ENCODE measurements at regions not wholly inside any gene's neighbourhood (a gene's known extent, or its start where the extent isn't known, plus 50 kb on each side); places are given as distances from the start of the nearest gene placed in this dataset.
"Not testable (repeated sequence)": the region's sequence is repeated elsewhere in the genome, so short reads cannot be mapped to it uniquely, and the experiment has no call there.

- WGBS, 2 donors, result 88 to 91% methylated on average over 1 of the region's 1 CpG
- TF ChIP-seq, protein P1, sequence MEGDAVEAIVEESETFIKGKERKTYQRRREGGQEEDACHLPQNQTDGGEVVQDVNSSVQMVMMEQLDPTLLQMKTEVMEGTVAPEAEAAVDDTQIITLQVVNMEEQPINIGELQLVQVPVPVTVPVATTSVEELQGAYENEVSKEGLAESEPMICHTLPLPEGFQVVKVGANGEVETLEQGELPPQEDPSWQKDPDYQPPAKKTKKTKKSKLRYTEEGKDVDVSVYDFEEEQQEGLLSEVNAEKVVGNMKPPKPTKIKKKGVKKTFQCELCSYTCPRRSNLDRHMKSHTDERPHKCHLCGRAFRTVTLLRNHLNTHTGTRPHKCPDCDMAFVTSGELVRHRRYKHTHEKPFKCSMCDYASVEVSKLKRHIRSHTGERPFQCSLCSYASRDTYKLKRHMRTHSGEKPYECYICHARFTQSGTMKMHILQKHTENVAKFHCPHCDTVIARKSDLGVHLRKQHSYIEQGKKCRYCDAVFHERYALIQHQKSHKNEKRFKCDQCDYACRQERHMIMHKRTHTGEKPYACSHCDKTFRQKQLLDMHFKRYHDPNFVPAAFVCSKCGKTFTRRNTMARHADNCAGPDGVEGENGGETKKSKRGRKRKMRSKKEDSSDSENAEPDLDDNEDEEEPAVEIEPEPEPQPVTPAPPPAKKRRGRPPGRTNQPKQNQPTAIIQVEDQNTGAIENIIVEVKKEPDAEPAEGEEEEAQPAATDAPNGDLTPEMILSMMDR (IDR thresholded peaks at IDR 0.05), result no peak
- no peak for TF ChIP-seq POLR2A (IDR thresholded peaks at IDR 0.05)
- no peak for TF ChIP-seq EP300 (IDR thresholded peaks at IDR 0.05)
- no peak for TF ChIP-seq POLR2AphosphoS5 (IDR thresholded peaks at IDR 0.05)
- Histone ChIP-seq H3K4me3 (no peak overlapping the region), H3K4me1 (no peaks in the 10 kb centered on the region), H3K27ac (no peak overlapping the region), H3K36me3 (no peaks in the 10 kb centered on the region), H3K9me3 (no peaks in the 10 kb centered on the region), H3K27me3 (no peaks in the 10 kb centered on the region)
- DNase-seq (no peak), ATAC-seq (ENCODE audit: low FRiP score in 2 of 2) (no peak)
These were observed 94.6 kb upstream of the MEGF10 start for GRCh38 chr5:127196042-127196441.

DNA sequence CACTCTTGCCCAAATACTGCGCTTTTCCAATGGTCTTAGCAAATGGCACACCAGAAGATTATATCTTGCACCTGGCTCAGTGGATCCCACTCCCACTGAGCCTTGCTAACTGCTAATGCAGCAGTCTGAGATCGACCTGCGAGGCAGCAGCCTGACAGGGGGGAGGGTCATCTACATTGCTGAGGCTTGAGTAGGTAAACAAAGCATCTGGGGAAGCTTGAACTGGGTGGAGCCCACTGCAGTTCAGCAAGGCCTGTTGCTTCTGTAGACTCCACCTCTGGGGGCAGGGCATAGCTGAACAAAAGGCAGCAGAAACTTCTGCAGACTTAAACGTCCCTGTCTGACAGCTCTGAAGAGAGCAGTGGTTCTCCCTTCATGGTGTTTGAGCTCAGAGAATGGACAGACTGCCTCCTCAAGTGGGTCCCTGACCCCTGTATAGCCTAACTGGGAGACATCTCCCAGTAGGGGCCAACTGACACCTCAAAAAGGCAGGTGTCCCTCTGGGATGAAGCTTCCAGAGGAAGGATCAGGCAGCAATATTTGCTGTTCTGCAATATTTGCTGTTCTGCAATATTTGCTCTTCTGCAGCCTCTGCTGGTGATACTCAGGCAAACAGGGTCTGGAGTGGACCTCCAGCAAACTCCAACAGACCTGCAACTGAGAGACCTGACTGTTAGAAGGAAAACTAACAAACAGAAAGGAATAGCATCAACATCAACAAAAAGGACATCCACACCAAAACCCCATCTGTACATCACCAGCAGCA is 93.0 kb upstream of the MEGF10 start:
- H3K27ac ChIP-seq; H3K36me3 ChIP-seq; H3K27me3 ChIP-seq; H3K4me3 ChIP-seq; H3K9me3 ChIP-seq; DNase-seq; H3K4me1 ChIP-seq; ATAC-seq (ENCODE audit: low FRiP score in 2 of 2): not testable (repeated sequence)
- 45 to 47% methylated on average over 4 of the region's 4 CpGs for WGBS, 2 donors

- H3K36me3 ChIP-seq; H3K27me3 ChIP-seq; ATAC-seq (ENCODE audit: low FRiP score in 2 of 2); H3K4me1 ChIP-seq; H3K9me3 ChIP-seq; H3K27ac ChIP-seq; H3K4me3 ChIP-seq; DNase-seq: not testable (repeated sequence)
- WGBS, 2 donors, result 90 to 92% methylated on average over 4 of the region's 4 CpGs
These were observed 87.9 kb upstream of the MEGF10 start for GRCh38 chr5:127202738-127203137.

GRCh38 chr5:127203818-127204217 is 86.8 kb upstream of the MEGF10 start:
- no peak overlapping the region for H3K27ac ChIP-seq
- WGBS, 2 donors, result 67 to 85% methylated on average over 1 of the region's 1 CpG
- TF ChIP-seq, protein P1 (IDR thresholded peaks at IDR 0.05), result no peak
- TF ChIP-seq POLR2A (IDR thresholded peaks at IDR 0.05), result no peak
- TF ChIP-seq EP300 (IDR thresholded peaks at IDR 0.05), result no peak
- TF ChIP-seq POLR2AphosphoS5 (IDR thresholded peaks at IDR 0.05), result no peak

DNA sequence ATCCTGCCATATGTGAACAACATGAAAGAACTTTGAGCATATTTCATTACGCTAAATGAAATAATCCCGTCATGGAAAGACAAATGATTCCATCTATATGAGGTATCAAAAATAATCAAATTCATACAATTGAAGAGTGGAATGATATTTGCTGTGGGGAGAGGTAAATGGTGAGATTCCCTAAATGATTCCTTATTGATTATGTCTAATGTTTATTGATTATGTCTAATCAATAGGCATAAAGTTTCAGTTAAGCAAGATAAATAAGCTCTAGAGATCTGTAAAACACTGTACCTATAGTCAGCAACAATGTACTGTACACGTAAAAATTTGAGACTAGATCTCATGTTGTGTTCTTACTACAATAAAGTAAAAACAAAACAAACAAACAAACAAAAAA is 85.4 kb upstream of the MEGF10 start:
- TF ChIP-seq EP300 (IDR thresholded peaks at IDR 0.05) (no peak), POLR2AphosphoS5 (IDR thresholded peaks at IDR 0.05) (no peak), POLR2A (IDR thresholded peaks at IDR 0.05) (no peak)
- TF ChIP-seq, protein P1 (IDR thresholded peaks at IDR 0.05), result no peak
- DNase-seq (no peak), ATAC-seq (ENCODE audit: low FRiP score in 2 of 2) (no peak)
- Histone ChIP-seq H3K27me3 (no peaks in the 10 kb centered on the region), H3K4me1 (no peaks in the 10 kb centered on the region), H3K4me3 (no peak overlapping the region), H3K9me3 (no peaks in the 10 kb centered on the region), H3K27ac (no peak overlapping the region), H3K36me3 (no peaks in the 10 kb centered on the region)
- 77 to 84% methylated on average over 3 of the region's 3 CpGs for WGBS, 2 donors

More at GRCh38 chr5:127203818-127204217, 86.8 kb upstream of the MEGF10 start:
- ATAC-seq (ENCODE audit: low FRiP score in 2 of 2) (no peak), DNase-seq (no peak)
- H3K36me3 ChIP-seq, result no peaks in the 10 kb centered on the region
- H3K9me3 ChIP-seq, result no peaks in the 10 kb centered on the region
- no peaks in the 10 kb centered on the region for H3K4me1 ChIP-seq
- H3K27me3 ChIP-seq, result no peaks in the 10 kb centered on the region
- no peak overlapping the region for H3K4me3 ChIP-seq

Data from upper lobe of left lung (tissue), 6 donors.